HG03139 (cell line): ENCODE measurements at regions not wholly inside any gene's neighbourhood (a gene's known extent, or its start where the extent isn't known, plus 50 kb on each side); places are given as distances from the start of the nearest gene placed in this dataset.
A peak's percentile ranks its signal among the peaks of the same experiment; 100 is the strongest.
"Not testable (repeated sequence)": the region's sequence is repeated elsewhere in the genome, so short reads cannot be mapped to it uniquely, and the experiment has no call there.

Experiments used
- ATAC-seq: cut with Tn5 transposase; IDR thresholded peaks from one replicate; pipeline ENCODE4 v1.9.1; 2021; ENCODE audit not compliant: unreplicated experiment

- not testable (repeated sequence) for ATAC-seq
Measured at GRCh38 chr1:843946-844345, 79.8 kb upstream of the SAMD11 start.

- no peak for ATAC-seq
Measured at GRCh38 chr1:844472-845026, 79.2 kb upstream of the SAMD11 start.

- not testable (repeated sequence) for ATAC-seq
Measured at GRCh38 chr1:845641-846040, 78.1 kb upstream of the SAMD11 start.

- ATAC-seq = not testable (repeated sequence)
Measured at GRCh38 chr1:849873-850272, 73.8 kb upstream of the SAMD11 start.

- ATAC-seq = not testable (repeated sequence)
Measured at GRCh38 chr1:850318-850717, 73.4 kb upstream of the SAMD11 start.

GRCh38 chr1:851398-851797 is 72.3 kb upstream of the SAMD11 start:
- not testable (repeated sequence) for ATAC-seq

GRCh38 chr1:851841-852240 is 71.9 kb upstream of the SAMD11 start:
- ATAC-seq = not testable (repeated sequence)

- ATAC-seq = not testable (repeated sequence)
Measured at GRCh38 chr1:855202-855981, 68.3 kb upstream of the SAMD11 start.

GRCh38 chr1:856541-857057 is 67.1 kb upstream of the SAMD11 start:
- ATAC-seq = not testable (repeated sequence)

GRCh38 chr1:857926-858648 is 65.6 kb upstream of the SAMD11 start:
- ATAC-seq = not testable (repeated sequence)

GRCh38 chr1:858649-859041 is 65.1 kb upstream of the SAMD11 start:
- not testable (repeated sequence) for ATAC-seq

GRCh38 chr1:860941-861340 is 62.8 kb upstream of the SAMD11 start:
- ATAC-seq = not testable (repeated sequence)

- no peak for ATAC-seq
Measured at GRCh38 chr1:861714-862113, 62.0 kb upstream of the SAMD11 start.

- not testable (repeated sequence) for ATAC-seq
Measured at GRCh38 chr1:862601-863000, 61.1 kb upstream of the SAMD11 start.

GRCh38 chr1:865633-866032 is 58.1 kb upstream of the SAMD11 start:
- ATAC-seq = peak; percentile 57

GRCh38 chr1:866095-866494 is 57.6 kb upstream of the SAMD11 start:
- ATAC-seq = no peak

- not testable (repeated sequence) for ATAC-seq
Measured at GRCh38 chr1:866631-867299, 57.0 kb upstream of the SAMD11 start.

GRCh38 chr1:867550-867949 is 56.2 kb upstream of the SAMD11 start:
- ATAC-seq = not testable (repeated sequence)

GRCh38 chr1:869499-870244 is 54.1 kb upstream of the SAMD11 start:
- ATAC-seq = no peak
